ENCODE measurements at regions not wholly inside any gene's neighbourhood (a gene's known extent, or its start where the extent isn't known, plus 50 kb on each side); places are given as distances from the start of the nearest gene placed in this dataset.

DNA sequence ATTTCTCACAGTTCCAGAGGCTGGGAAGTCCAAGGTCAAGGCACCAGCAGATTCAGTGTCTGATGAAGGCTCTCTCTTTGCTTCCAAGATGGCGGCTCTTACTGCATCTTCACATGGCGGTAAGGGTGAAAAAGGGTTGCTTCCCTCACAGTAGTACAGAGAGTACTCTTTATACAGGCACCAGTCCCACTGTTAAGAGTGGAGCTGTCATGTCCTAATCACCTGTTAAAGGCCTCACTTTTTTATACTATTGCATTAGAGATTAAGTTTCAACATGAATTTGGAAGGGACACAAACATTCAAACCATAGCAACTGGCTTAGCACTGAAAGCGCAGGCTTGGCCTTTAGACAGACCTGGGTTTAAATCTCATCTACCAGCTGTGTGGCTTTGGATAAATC, 50.0 kb upstream of the TCL1A start:
- in situ Hi-C loops (cut with MboI) = no loop called here

More for the DNA sequence above, 50.0 kb upstream of the TCL1A start:
- no peaks in the 10 kb centered on the region for H3K79me2 ChIP-seq (ENCODE audit: control insufficient read depth, insufficient read depth, low read length)
- CTCF ChIA-PET (ENCODE audit: low intra/inter-chr PET ratio) = no interaction called here
- no peaks in the 10 kb centered on the region; a peak in 1 of 5 replicates for H3K27me3 ChIP-seq (ENCODE audit: control insufficient read depth in 2 of 2, insufficient read depth in 2 of 2, low read length in 2 of 2)
- no peak for FAIRE-seq
- intact Hi-C loops (cut with micrococcal nuclease) = no loop called here
- TF ChIP-seq SMARCB1 (IDR thresholded peaks at IDR 0.05; ENCODE audit: insufficient read length, low read depth) (no peak), BRF1 (IDR thresholded peaks at IDR 0.05; ENCODE audit: borderline replicate concordance, extremely low read depth, insufficient read length) (no peak), ZNF124 (CRISPR knock-in tag; IDR thresholded peaks at IDR 0.05) (no peak), LEF1 (IDR thresholded peaks at IDR 0.05) (no peak), HSF4 (CRISPR knock-in tag; IDR thresholded peaks at IDR 0.05; ENCODE audit: borderline replicate concordance) (no peak), RFX5 (IDR thresholded peaks at IDR 0.05; ENCODE audit: low read depth, low read length) (no peak), ZZZ3 (IDR thresholded peaks at IDR 0.05) (no peak), JUND (IDR thresholded peaks at IDR 0.05; ENCODE audit: borderline replicate concordance, low read depth, low read length) (no peak), JUND (tag; IDR thresholded peaks at IDR 0.05; ENCODE audit: borderline replicate concordance, low read depth, low read length) (no peak), STAG1 (CRISPR knock-in tag; IDR thresholded peaks at IDR 0.05; ENCODE audit: borderline replicate concordance) (no peak), ZC3H4 (CRISPR knock-in tag; IDR thresholded peaks at IDR 0.05; ENCODE audit: borderline replicate concordance) (no peak), PPARD (CRISPR knock-in tag; IDR thresholded peaks at IDR 0.05) (no peak), ZNF583 (CRISPR knock-in tag; IDR thresholded peaks at IDR 0.05) (no peak), LARP7 (IDR thresholded peaks at IDR 0.05) (no peak), ZEB2 (IDR thresholded peaks at IDR 0.05) (no peak), WHSC1 (IDR thresholded peaks at IDR 0.05; ENCODE audit: low read length) (no peak)
- no peaks in the 10 kb centered on the region for H3K9me1 ChIP-seq (ENCODE audit: control insufficient read depth, insufficient read depth, low read length)
- WGBS (ENCODE audit: insufficient coverage, low coverage, missing lambda C conversion rate) = 0% methylated on average over 3 of the region's 3 CpGs
- H3K4me3 ChIP-seq = no peak overlapping the region
- no peak overlapping the region for H2AFZ ChIP-seq (ENCODE audit: low read depth, low read length)
- no peak for ATAC-seq
- H3K4me2 ChIP-seq (ENCODE audit: insufficient read depth, low read length) = no peak overlapping the region
- H3K9me3 ChIP-seq (replicated peaks; ENCODE audit: control insufficient read depth, insufficient read depth, low read depth, low read length) = no peaks in the 10 kb centered on the region
- no peaks in the 10 kb centered on the region for H3K4me1 ChIP-seq (replicated peaks in 1 of 2; ENCODE audit: control insufficient read depth in 2 of 2, insufficient read depth in 2 of 2, low read length in 2 of 2)
- POLR2A ChIA-PET = no interaction called here
- BruUV-seq (replicated peaks) = no TSS peak
- H3K27ac ChIP-seq (ENCODE audit: extremely low read depth, low read depth, low read length) = no peak overlapping the region
- H4K20me1 ChIP-seq (replicated peaks; ENCODE audit: control insufficient read depth, insufficient read depth, low read length) = no peaks in the 10 kb centered on the region; the same call in 1 of the 2 replicates
- H3K36me3 ChIP-seq (ENCODE audit: control insufficient read depth, insufficient read depth, low read length) = no peaks in the 10 kb centered on the region
- no peak for DNase-seq (ENCODE audit: extremely low read depth in 1 of 4, low spot score in 3 of 4)
- H3K9ac ChIP-seq (ENCODE audit: insufficient read depth in 1 of 2, low read depth in 2 of 2, low read length in 2 of 2) = no peak overlapping the region

Measured in K562 (cell line).